Peyer's patch (tissue), 4 donors: ENCODE measurements at regions not wholly inside any gene's neighbourhood (a gene's known extent, or its start where the extent isn't known, plus 50 kb on each side); places are given as distances from the start of the nearest gene placed in this dataset.

Experiments
- DNase-seq, 3 donors: peaks; one replicate each; pipeline ENCODE4 v3.0.0-alpha.2; 2017 to 2019
- H3K27ac ChIP-seq, 4 donors: fragments of 200-600 bp; sonication (generic); one replicate each; pipeline ENCODE4 v1.5.1; 2016 to 2019
- H3K27me3 ChIP-seq, 2 donors: fragments of 200-600 bp; sonication (generic); one replicate each; pipeline ENCODE4 v1.5.1; 2019
- H3K36me3 ChIP-seq, 3 donors: fragments of 200-600 bp; sonication (generic); one replicate each; pipeline ENCODE4 v1.5.1; 2016 to 2019
- H3K4me1 ChIP-seq, 4 donors: fragments of 200-600 bp; sonication (generic); one replicate each; pipeline ENCODE4 v1.5.1; 2016 to 2019
- H3K4me3 ChIP-seq, 4 donors: fragments of 200-600 bp; sonication (generic); 1 replicate in 3 of 4; 2 replicates in 1 of 4; pipeline ENCODE4 v1.5.1; 2016 to 2019; ENCODE audit warnings: mild to moderate bottlenecking in 1 of 4
- H3K9me3 ChIP-seq, 4 donors: fragments of 200-600 bp; sonication (generic); one replicate each; pipeline ENCODE4 v1.5.1; 2016 to 2019; ENCODE audit warnings: mild to moderate bottlenecking in 1 of 4
- CTCF ChIP-seq, 6 experiments: fragments of 450-650 bp in 4 of 6; fragments of 200-600 bp in 2 of 6; sonication (generic) in 1 of 6; IDR thresholded peaks; one replicate each; pipeline ENCODE4 v1.5.1; 2017 to 2019; ENCODE audit warnings: antibody characterized with exemption in 6 of 6, mild to moderate bottlenecking in 3 of 6, moderate library complexity in 1 of 6
- POLR2A ChIP-seq, 2 donors: fragments of 450-650 bp; IDR thresholded peaks; one replicate each; pipeline ENCODE4 v1.5.1; 2017; ENCODE audit warnings: antibody characterized with exemption in 2 of 2, mild to moderate bottlenecking in 2 of 2, moderate library complexity in 2 of 2

GRCh38 chr1:157203166-157203565, 65.0 kb upstream of the ETV3 start:
- no peaks in the 10 kb centered on the region for H3K9me3 ChIP-seq
- no peaks in the 10 kb centered on the region for H3K27me3 ChIP-seq
- H3K4me1 ChIP-seq: no peaks in the 10 kb centered on the region
- no peak for TF ChIP-seq POLR2A (IDR thresholded peaks at IDR 0.05)
- TF ChIP-seq CTCF (IDR thresholded peaks at IDR 0.05): no peak
- no peak for DNase-seq
- H3K36me3 ChIP-seq: no peaks in the 10 kb centered on the region
- H3K27ac ChIP-seq: no peak overlapping the region
- no peak overlapping the region for H3K4me3 ChIP-seq

- no peaks in the 10 kb centered on the region for H3K9me3 ChIP-seq
- no peak overlapping the region for H3K27ac ChIP-seq
- H3K36me3 ChIP-seq: no peaks in the 10 kb centered on the region
- TF ChIP-seq CTCF (IDR thresholded peaks at IDR 0.05) (no peak), POLR2A (IDR thresholded peaks at IDR 0.05) (no peak)
- no peak for DNase-seq
- H3K27me3 ChIP-seq: no peaks in the 10 kb centered on the region
- no peak overlapping the region for H3K4me3 ChIP-seq
- H3K4me1 ChIP-seq: no peaks in the 10 kb centered on the region
Observed at GRCh38 chr1:157202331-157202730, 64.1 kb upstream of the ETV3 start.

GRCh38 chr1:157201767-157202166, 63.6 kb upstream of the ETV3 start:
- Histone ChIP-seq H3K4me1 (no peaks in the 10 kb centered on the region), H3K27me3 (no peaks in the 10 kb centered on the region), H3K36me3 (no peaks in the 10 kb centered on the region), H3K9me3 (no peaks in the 10 kb centered on the region), H3K27ac (no peak overlapping the region), H3K4me3 (no peak overlapping the region)
- peak in 1 of 3 donors; percentile 19 for DNase-seq
- TF ChIP-seq POLR2A (IDR thresholded peaks at IDR 0.05): no peak
- TF ChIP-seq CTCF (IDR thresholded peaks at IDR 0.05): no peak

GRCh38 chr1:157200451-157200850, 62.3 kb upstream of the ETV3 start:
- Histone ChIP-seq H3K36me3 (no peaks in the 10 kb centered on the region), H3K9me3 (no peaks in the 10 kb centered on the region), H3K27ac (no peak overlapping the region), H3K4me1 (no peaks in the 10 kb centered on the region), H3K4me3 (no peak overlapping the region), H3K27me3 (no peaks in the 10 kb centered on the region)
- TF ChIP-seq CTCF (IDR thresholded peaks at IDR 0.05) (no peak), POLR2A (IDR thresholded peaks at IDR 0.05) (no peak)
- peak in 1 of 3 donors; percentile 13 for DNase-seq

- peak in 1 of 3 donors; percentile 34 for DNase-seq
- H3K27me3 ChIP-seq: no peaks in the 10 kb centered on the region
- no peaks in the 10 kb centered on the region for H3K9me3 ChIP-seq
- no peak overlapping the region for H3K27ac ChIP-seq
- H3K4me3 ChIP-seq: no peak overlapping the region
- no peaks in the 10 kb centered on the region for H3K36me3 ChIP-seq
- TF ChIP-seq CTCF (IDR thresholded peaks at IDR 0.05) (no peak), POLR2A (IDR thresholded peaks at IDR 0.05) (no peak)
- no peaks in the 10 kb centered on the region for H3K4me1 ChIP-seq
Observed at GRCh38 chr1:157199421-157199755, 61.2 kb upstream of the ETV3 start.
